Keratinocyte (primary cell): ENCODE measurements at regions not wholly inside any gene's neighbourhood (a gene's known extent, or its start where the extent isn't known, plus 50 kb on each side); places are given as distances from the start of the nearest gene placed in this dataset.

Experiments used
- DNase-seq: peaks from one replicate; pipeline ENCODE4 v3.0.0-alpha.2; 2011; ENCODE audit warnings: low read depth, missing footprints, low spot score
- FAIRE-seq: peaks from 2 replicates; lab custom pipeline; 2011; peaks lifted over from hg19 to GRCh38; lab: Jason Lieb, UNC
- H2AFZ ChIP-seq: 2 replicates; pipeline ENCODE4 v1.6.0; 2012; ENCODE audit warnings: low read length, control low read depth, inconsistent platforms; ENCODE audit not compliant: control insufficient read depth
- H3K27ac ChIP-seq: 2 replicates; pipeline ENCODE4 v1.5.1; 2011; ENCODE audit warnings: low read length; ENCODE audit not compliant: control insufficient read depth, insufficient read depth
- H3K27me3 ChIP-seq: 3 replicates; pipeline ENCODE4 v1.6.0; 2011; ENCODE audit warnings: low read length; ENCODE audit not compliant: control insufficient read depth, insufficient read depth; ENCODE audit errors: extremely low read depth
- H3K36me3 ChIP-seq, 2 experiments: 2 replicates in 1 of 2; 3 replicates in 1 of 2; pipeline ENCODE4 v1.5.1; 2011; ENCODE audit warnings: low read length in 2 of 2, mild to moderate bottlenecking in 1 of 2; ENCODE audit not compliant: control insufficient read depth in 2 of 2, insufficient read depth in 2 of 2; ENCODE audit errors: extremely low read depth in 1 of 2
- H3K4me1 ChIP-seq: 3 replicates; pipeline ENCODE4 v1.5.1; 2011; ENCODE audit warnings: low read length; ENCODE audit not compliant: control insufficient read depth, insufficient read depth; ENCODE audit errors: extremely low read depth
- H3K4me2 ChIP-seq: 3 replicates; pipeline ENCODE4 v1.6.0; 2011; ENCODE audit warnings: low read depth, low read length; ENCODE audit not compliant: control insufficient read depth, insufficient read depth; ENCODE audit errors: extremely low read depth
- H3K4me3 ChIP-seq, 3 experiments: fragments of 200-600 bp in 1 of 3; sonication (generic) in 1 of 3; 2 replicates in 2 of 3; 3 replicates in 1 of 3; pipeline ENCODE4 v1.5.1; 2011 to 2016; ENCODE audit warnings: low read length in 3 of 3, mild to moderate bottlenecking in 3 of 3, control low read depth in 2 of 3, inconsistent platforms in 1 of 3, low read depth in 1 of 3, mixed read lengths in 1 of 3, mixed run types in 1 of 3, moderate library complexity in 1 of 3; ENCODE audit not compliant: control insufficient read depth in 2 of 3, insufficient read depth in 2 of 3; ENCODE audit errors: extremely low read depth in 1 of 3
- H3K79me2 ChIP-seq: 2 replicates; pipeline ENCODE4 v1.6.0; 2012; ENCODE audit warnings: low read length; ENCODE audit not compliant: control insufficient read depth, insufficient read depth
- H3K9ac ChIP-seq: 3 replicates; pipeline ENCODE4 v1.6.0; 2011; ENCODE audit warnings: low read length; ENCODE audit not compliant: control insufficient read depth, insufficient read depth; ENCODE audit errors: extremely low read depth
- H3K9me1 ChIP-seq: 3 replicates; pipeline ENCODE4 v1.6.0; 2011; ENCODE audit warnings: low read length; ENCODE audit not compliant: control insufficient read depth, insufficient read depth; ENCODE audit errors: extremely low read depth
- H3K9me3 ChIP-seq: 2 replicates; pipeline ENCODE4 v1.5.1; 2012; ENCODE audit warnings: low read depth, low read length; ENCODE audit not compliant: control insufficient read depth
- H4K20me1 ChIP-seq: 3 replicates; pipeline ENCODE4 v1.6.0; 2011; ENCODE audit warnings: low read length; ENCODE audit not compliant: control insufficient read depth, insufficient read depth; ENCODE audit errors: extremely low read depth
- CTCF ChIP-seq, 3 experiments: IDR thresholded peaks in 1 of 3; conservative IDR thresholded peaks in 1 of 3; optimal IDR thresholded peaks in 1 of 3; 2 replicates in 2 of 3; 3 replicates in 1 of 3; pipeline versions ENCODE3 to v1.5.1; 2011; ENCODE audit warnings: low read length in 3 of 3, mild to moderate bottlenecking in 3 of 3, moderate library complexity in 2 of 3, control low read depth in 1 of 3, inconsistent platforms in 1 of 3; ENCODE audit not compliant: insufficient read depth in 2 of 3; ENCODE audit errors: extremely low read depth in 1 of 3
- EZH2 ChIP-seq: IDR thresholded peaks from one replicate; pipeline ENCODE4 v1.6.1; 2012; ENCODE audit warnings: inconsistent platforms, mild to moderate bottlenecking, low read length, moderate library complexity
- dilution Hi-C: fragments of 300-500 bp; cut with MboI; formaldehyde crosslinking; loops from one replicate; pipeline ENCODE4 v1.7.0; 2020; ENCODE audit warnings: low sequenced_read_pairs; ENCODE audit not compliant: extremely low pct_ligation_motif_present

DNA sequence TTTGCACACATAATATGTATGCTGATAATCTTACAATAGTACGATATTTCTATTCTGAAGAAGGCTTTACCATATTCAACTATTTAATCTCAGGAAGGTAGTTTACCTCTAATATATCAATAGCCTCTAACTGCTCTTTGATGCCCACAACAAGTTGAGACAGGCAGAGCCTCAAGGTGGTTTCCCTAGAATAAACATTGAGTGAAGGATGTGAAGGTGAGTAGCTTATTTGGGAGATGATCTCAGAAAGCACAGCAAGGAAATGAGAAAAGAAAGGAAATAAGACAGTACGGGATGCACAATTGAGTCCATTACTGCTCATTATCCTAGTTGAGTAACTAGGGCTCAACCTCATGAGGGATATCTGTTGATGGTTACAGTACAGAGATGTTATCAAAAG, 638.4 kb downstream of the MAFB start:
- H3K9ac ChIP-seq = no peak overlapping the region
- H3K79me2 ChIP-seq = no peaks in the 10 kb centered on the region
- no peaks in the 10 kb centered on the region for H3K9me1 ChIP-seq
- H3K4me3 ChIP-seq = no peak overlapping the region
- H3K27ac ChIP-seq = no peak overlapping the region
- no peak for FAIRE-seq
- TF ChIP-seq EZH2 = no peak
- no peak for TF ChIP-seq CTCF (optimal IDR thresholded peaks at IDR 0.05 in 1 of 3, IDR thresholded peaks at IDR 0.05 in 1 of 3, conservative IDR thresholded peaks at IDR 0.05 in 1 of 3; ENCODE audit: extremely low read depth in 1 of 3, insufficient read depth in 2 of 3, low read length in 3 of 3)
- no peaks in the 10 kb centered on the region for H3K36me3 ChIP-seq
- no peaks in the 10 kb centered on the region for H3K9me3 ChIP-seq
- H3K27me3 ChIP-seq = no peaks in the 10 kb centered on the region
- H4K20me1 ChIP-seq = no peaks in the 10 kb centered on the region
- DNase-seq = no peak
- H3K4me1 ChIP-seq = no peaks in the 10 kb centered on the region
- dilution Hi-C loops = no loop called here
- H3K4me2 ChIP-seq = no peak overlapping the region
- no peak overlapping the region for H2AFZ ChIP-seq

GRCh38 chr20:40049854-40050253, 639.2 kb downstream of the MAFB start:
- Histone ChIP-seq H2AFZ (no peak overlapping the region), H3K9me1 (no peaks in the 10 kb centered on the region), H3K4me1 (no peaks in the 10 kb centered on the region), H3K9ac (no peak overlapping the region), H4K20me1 (no peaks in the 10 kb centered on the region), H3K4me2 (no peak overlapping the region), H3K9me3 (no peaks in the 10 kb centered on the region), H3K27ac (no peak overlapping the region), H3K36me3 (no peaks in the 10 kb centered on the region), H3K4me3 (no peak overlapping the region), H3K27me3 (no peaks in the 10 kb centered on the region), H3K79me2 (no peaks in the 10 kb centered on the region)
- DNase-seq (no peak), FAIRE-seq (no peak)
- dilution Hi-C loops = no loop called here
- TF ChIP-seq EZH2 = no peak
- TF ChIP-seq CTCF (optimal IDR thresholded peaks at IDR 0.05 in 1 of 3, IDR thresholded peaks at IDR 0.05 in 1 of 3, conservative IDR thresholded peaks at IDR 0.05 in 1 of 3; ENCODE audit: extremely low read depth in 1 of 3, insufficient read depth in 2 of 3, low read length in 3 of 3) = no peak
